ENCODE measurements at regions not wholly inside any gene's neighbourhood (a gene's known extent, or its start where the extent isn't known, plus 50 kb on each side); places are given as distances from the start of the nearest gene placed in this dataset.

DNA sequence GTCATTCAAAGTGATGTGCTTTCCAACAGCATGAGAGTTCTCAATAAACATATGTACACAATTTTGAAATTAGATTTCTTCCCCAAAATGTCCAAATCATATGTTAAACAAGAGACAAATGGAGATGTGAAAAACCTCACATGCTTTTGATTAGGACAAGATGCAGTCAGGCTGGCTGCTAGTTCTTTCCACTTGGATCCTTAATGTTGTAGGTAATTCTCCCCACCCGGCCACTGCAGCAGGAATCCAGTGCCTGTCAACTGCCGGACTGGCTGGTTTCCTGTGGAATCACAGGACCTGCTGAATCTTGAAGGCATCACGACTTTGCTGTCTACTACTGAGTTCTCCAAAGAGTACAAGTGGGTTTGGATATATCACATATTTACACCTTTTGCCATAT lies 138.6 kb upstream of the AKR1E2 start:
- Histone ChIP-seq H2AFZ (ENCODE audit: low read depth, low read length) (no peak overlapping the region), H3K4me1 (ENCODE audit: control insufficient read depth, extremely low read depth, insufficient read depth, low read length) (peaks cover 3% of the 10 kb centered on the region), H3K9me3 (replicated peaks; ENCODE audit: control insufficient read depth, insufficient read depth, low read length) (no peaks in the 10 kb centered on the region), H3K9me1 (replicated peaks; ENCODE audit: control insufficient read depth, extremely low read depth, insufficient read depth, low read length) (no peaks in the 10 kb centered on the region), H3K79me2 (ENCODE audit: control insufficient read depth, insufficient read depth, low read length) (no peaks in the 10 kb centered on the region), H4K20me1 (replicated peaks; ENCODE audit: control insufficient read depth, extremely low read depth, insufficient read depth, low read length) (no peaks in the 10 kb centered on the region), H3K4me2 (ENCODE audit: insufficient read depth, low read length) (no peak overlapping the region), H3K27me3 (ENCODE audit: control insufficient read depth in 2 of 2, insufficient read depth in 2 of 2, low read length in 2 of 2) (no peaks in the 10 kb centered on the region), H3K36me3 (ENCODE audit: control insufficient read depth in 2 of 2, extremely low read depth in 1 of 2, insufficient read depth in 2 of 2, low read length in 2 of 2) (no peaks in the 10 kb centered on the region), H3K27ac (ENCODE audit: insufficient read depth, low read depth, low read length) (no peak overlapping the region), H3K4me3 (replicated peaks in 1 of 3; ENCODE audit: insufficient read depth in 1 of 3, low read depth in 1 of 3, low read length in 3 of 3) (no peak overlapping the region), H3K9ac (replicated peaks; ENCODE audit: extremely low read depth, insufficient read depth, low read length) (no peak overlapping the region)
- POLR2A ChIA-PET: no interaction called here
- dilution Hi-C loops (cut with MboI; ENCODE audit: extremely low pct_ligation_motif_present, low sequenced_read_pairs): no loop called here
- BruUV-seq (replicated peaks): no TSS peak
- FAIRE-seq (no peak), DNase-seq (ENCODE audit: low read depth, low spot score) (no peak)
- TF ChIP-seq, protein P1, sequence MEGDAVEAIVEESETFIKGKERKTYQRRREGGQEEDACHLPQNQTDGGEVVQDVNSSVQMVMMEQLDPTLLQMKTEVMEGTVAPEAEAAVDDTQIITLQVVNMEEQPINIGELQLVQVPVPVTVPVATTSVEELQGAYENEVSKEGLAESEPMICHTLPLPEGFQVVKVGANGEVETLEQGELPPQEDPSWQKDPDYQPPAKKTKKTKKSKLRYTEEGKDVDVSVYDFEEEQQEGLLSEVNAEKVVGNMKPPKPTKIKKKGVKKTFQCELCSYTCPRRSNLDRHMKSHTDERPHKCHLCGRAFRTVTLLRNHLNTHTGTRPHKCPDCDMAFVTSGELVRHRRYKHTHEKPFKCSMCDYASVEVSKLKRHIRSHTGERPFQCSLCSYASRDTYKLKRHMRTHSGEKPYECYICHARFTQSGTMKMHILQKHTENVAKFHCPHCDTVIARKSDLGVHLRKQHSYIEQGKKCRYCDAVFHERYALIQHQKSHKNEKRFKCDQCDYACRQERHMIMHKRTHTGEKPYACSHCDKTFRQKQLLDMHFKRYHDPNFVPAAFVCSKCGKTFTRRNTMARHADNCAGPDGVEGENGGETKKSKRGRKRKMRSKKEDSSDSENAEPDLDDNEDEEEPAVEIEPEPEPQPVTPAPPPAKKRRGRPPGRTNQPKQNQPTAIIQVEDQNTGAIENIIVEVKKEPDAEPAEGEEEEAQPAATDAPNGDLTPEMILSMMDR (IDR thresholded peaks at IDR 0.05; ENCODE audit: extremely low read depth in 1 of 2, insufficient read depth in 1 of 2, low read depth in 1 of 2, low read length in 2 of 2): no peak
- TF ChIP-seq FOS (IDR thresholded peaks at IDR 0.05; ENCODE audit: borderline replicate concordance, insufficient read depth, low read length) (no peak), POLR2A (IDR thresholded peaks at IDR 0.05; ENCODE audit: low read depth, low read length) (no peak), GATA2 (IDR thresholded peaks at IDR 0.05; ENCODE audit: insufficient read depth, insufficient read length, low read depth, low read length) (no peak), MYC (IDR thresholded peaks at IDR 0.05; ENCODE audit: low read depth, low read length) (no peak), JUN (IDR thresholded peaks at IDR 0.05; ENCODE audit: borderline replicate concordance, insufficient read depth, insufficient read length, low read depth) (no peak), EZH2 (IDR thresholded peaks at IDR 0.05; ENCODE audit: borderline replicate concordance, low read depth, low read length, severe bottlenecking) (no peak), POLR2AphosphoS5 (IDR thresholded peaks at IDR 0.05; ENCODE audit: insufficient read depth, low read depth, low read length) (no peak)
- TF ChIP-seq, protein P2, sequence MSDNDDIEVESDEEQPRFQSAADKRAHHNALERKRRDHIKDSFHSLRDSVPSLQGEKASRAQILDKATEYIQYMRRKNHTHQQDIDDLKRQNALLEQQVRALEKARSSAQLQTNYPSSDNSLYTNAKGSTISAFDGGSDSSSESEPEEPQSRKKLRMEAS (IDR thresholded peaks at IDR 0.05; ENCODE audit: insufficient read depth, insufficient read length): no peak
- CTCF ChIA-PET: no interaction called here
- intact Hi-C loops (cut with micrococcal nuclease): no loop called here
